Gastroesophageal sphincter (tissue), 3 donors: ENCODE measurements at regions not wholly inside any gene's neighbourhood (a gene's known extent, or its start where the extent isn't known, plus 50 kb on each side); places are given as distances from the start of the nearest gene placed in this dataset.

ENCODE experiments used
- CTCF ChIP-seq, 4 experiments: fragments of 200-600 bp in 2 of 4; fragments of 450-650 bp in 2 of 4; sonication (generic) in 1 of 4; IDR thresholded peaks; one replicate each; pipeline ENCODE4 v1.5.1; 2017 to 2019; ENCODE audit warnings: antibody characterized with exemption in 4 of 4, mild to moderate bottlenecking in 2 of 4, moderate library complexity in 2 of 4
- EP300 ChIP-seq: sonication (generic); formaldehyde crosslinking; IDR thresholded peaks from one replicate; pipeline ENCODE4 v1.6.1; 2017; ENCODE audit warnings: antibody characterized with exemption, mild to moderate bottlenecking
- POLR2A ChIP-seq, 2 donors: fragments of 450-650 bp; IDR thresholded peaks; one replicate each; pipeline ENCODE4 v1.6.1; 2017; ENCODE audit warnings: antibody characterized with exemption in 2 of 2, mild to moderate bottlenecking in 2 of 2, moderate library complexity in 1 of 2

GRCh38 chr10:88092973-88093372 lies 229.5 kb downstream of the PTEN start:
- TF ChIP-seq CTCF (IDR thresholded peaks at IDR 0.05) (no peak), POLR2A (IDR thresholded peaks at IDR 0.05) (no peak), EP300 (no peak)
